ENCODE measurements at regions not wholly inside any gene's neighbourhood (a gene's known extent, or its start where the extent isn't known, plus 50 kb on each side); places are given as distances from the start of the nearest gene placed in this dataset.

GRCh38 chr5:68161156-68161555, 54.4 kb upstream of the PIK3R1 start:
- DNase-seq (ENCODE audit: low read depth), result no peak

GRCh38 chr5:68159224-68159951, 56.2 kb upstream of the PIK3R1 start:
- DNase-seq (ENCODE audit: low read depth), result no peak

- no peak for DNase-seq (ENCODE audit: low read depth)
Observed at GRCh38 chr5:68155940-68156339, 59.6 kb upstream of the PIK3R1 start.

- DNase-seq (ENCODE audit: low read depth), result no peak
Observed at GRCh38 chr5:68154119-68154857, 61.3 kb upstream of the PIK3R1 start.

GRCh38 chr5:68151812-68152211, 63.7 kb upstream of the PIK3R1 start:
- no peak for DNase-seq (ENCODE audit: low read depth)

GRCh38 chr5:68149189-68149588, 66.4 kb upstream of the PIK3R1 start:
- no peak for DNase-seq (ENCODE audit: low read depth)

GRCh38 chr5:68148096-68148495, 67.5 kb upstream of the PIK3R1 start:
- no peak for DNase-seq (ENCODE audit: low read depth)

- DNase-seq (ENCODE audit: low read depth), result no peak
Observed at GRCh38 chr5:68147659-68148058, 67.9 kb upstream of the PIK3R1 start.

GRCh38 chr5:68141494-68141893, 74.1 kb upstream of the PIK3R1 start:
- DNase-seq (ENCODE audit: low read depth), result no peak

- no peak for DNase-seq (ENCODE audit: low read depth)
Observed at GRCh38 chr5:68140763-68141162, 74.8 kb upstream of the PIK3R1 start.

GRCh38 chr5:68139611-68140441, 75.7 kb upstream of the PIK3R1 start:
- no peak for DNase-seq (ENCODE audit: low read depth)

- DNase-seq (ENCODE audit: low read depth), result no peak
Observed at GRCh38 chr5:68137511-68138140, 77.9 kb upstream of the PIK3R1 start.

GRCh38 chr5:68134669-68135313, 80.8 kb upstream of the PIK3R1 start:
- DNase-seq (ENCODE audit: low read depth), result no peak

- DNase-seq (ENCODE audit: low read depth), result no peak
Observed at GRCh38 chr5:68134033-68134668, 81.4 kb upstream of the PIK3R1 start.

GRCh38 chr5:68130253-68130652, 85.3 kb upstream of the PIK3R1 start:
- no peak for DNase-seq (ENCODE audit: low read depth)

- no peak for DNase-seq (ENCODE audit: low read depth)
Observed at GRCh38 chr5:68129364-68129763, 86.2 kb upstream of the PIK3R1 start.

GRCh38 chr5:68126886-68127285, 88.7 kb upstream of the PIK3R1 start:
- DNase-seq (ENCODE audit: low read depth), result no peak

GRCh38 chr5:68122439-68123328, 92.9 kb upstream of the PIK3R1 start:
- DNase-seq (ENCODE audit: low read depth), result no peak

GRCh38 chr5:68116868-68117411, 98.6 kb upstream of the PIK3R1 start:
- DNase-seq (ENCODE audit: low read depth), result no peak
